ENCODE measurements at regions not wholly inside any gene's neighbourhood (a gene's known extent, or its start where the extent isn't known, plus 50 kb on each side); places are given as distances from the start of the nearest gene placed in this dataset.

GRCh38 chr2:41294331-41294730, 753.5 kb upstream of the PKDCC start:
- DNase-seq: no peak
- Mint-ChIP-seq H3K4me1 (ENCODE audit: low read depth) (no peaks in the 10 kb centered on the region), H3K9me3 (peaks cover 18% of the 10 kb centered on the region), H3K4me3 (no peak overlapping the region), H3K36me3 (ENCODE audit: low read depth) (no peaks in the 10 kb centered on the region), H3K27ac (no peak overlapping the region), H3K27me3 (ENCODE audit: insufficient read depth) (peaks cover 2% of the 10 kb centered on the region; the same call in 1 of the 2 replicates)
- no peak for TF ChIP-seq CTCF (IDR thresholded peaks at IDR 0.05)

- H3K4me3 Mint-ChIP-seq: no peak overlapping the region
- no peak for DNase-seq
- peaks cover 9% of the 10 kb centered on the region for H3K9me3 Mint-ChIP-seq
- no peak overlapping the region for H3K27ac Mint-ChIP-seq
- H3K36me3 Mint-ChIP-seq (ENCODE audit: low read depth): no peaks in the 10 kb centered on the region
- H3K27me3 Mint-ChIP-seq (ENCODE audit: insufficient read depth): no peaks in the 10 kb centered on the region
- TF ChIP-seq CTCF (IDR thresholded peaks at IDR 0.05): no peak
- no peaks in the 10 kb centered on the region for H3K4me1 Mint-ChIP-seq (ENCODE audit: low read depth)
Measured at GRCh38 chr2:41313082-41313481, 734.7 kb upstream of the PKDCC start.

- H3K36me3 Mint-ChIP-seq (ENCODE audit: low read depth): no peaks in the 10 kb centered on the region
- H3K4me1 Mint-ChIP-seq (ENCODE audit: low read depth): no peaks in the 10 kb centered on the region
- TF ChIP-seq CTCF (IDR thresholded peaks at IDR 0.05): no peak
- peaks cover 9% of the 10 kb centered on the region for H3K9me3 Mint-ChIP-seq
- no peak for DNase-seq
- no peak overlapping the region for H3K4me3 Mint-ChIP-seq
- H3K27ac Mint-ChIP-seq: no peak overlapping the region
- no peaks in the 10 kb centered on the region for H3K27me3 Mint-ChIP-seq (ENCODE audit: insufficient read depth)
Measured at GRCh38 chr2:41314511-41315070, 733.2 kb upstream of the PKDCC start.

GRCh38 chr2:41319437-41319836, 728.4 kb upstream of the PKDCC start:
- H3K9me3 Mint-ChIP-seq: peaks cover 14% of the 10 kb centered on the region; the same call in 1 of the 2 replicates
- no peak for DNase-seq
- no peak overlapping the region for H3K27ac Mint-ChIP-seq
- no peaks in the 10 kb centered on the region for H3K27me3 Mint-ChIP-seq (ENCODE audit: insufficient read depth)
- H3K4me3 Mint-ChIP-seq: no peak overlapping the region
- no peak for TF ChIP-seq CTCF (IDR thresholded peaks at IDR 0.05)
- H3K4me1 Mint-ChIP-seq (ENCODE audit: low read depth): no peaks in the 10 kb centered on the region
- H3K36me3 Mint-ChIP-seq (ENCODE audit: low read depth): no peaks in the 10 kb centered on the region

- Mint-ChIP-seq H3K9me3 (peaks cover 14% of the 10 kb centered on the region; the same call in 1 of the 2 replicates), H3K27ac (no peak overlapping the region; the same call in 1 of the 2 replicates), H3K4me1 (ENCODE audit: low read depth) (no peaks in the 10 kb centered on the region), H3K36me3 (ENCODE audit: low read depth) (no peaks in the 10 kb centered on the region), H3K4me3 (no peak overlapping the region), H3K27me3 (ENCODE audit: insufficient read depth) (no peaks in the 10 kb centered on the region)
- no peak for TF ChIP-seq CTCF (IDR thresholded peaks at IDR 0.05)
- no peak for DNase-seq
Measured at GRCh38 chr2:41320491-41320890, 727.3 kb upstream of the PKDCC start.

- H3K27me3 Mint-ChIP-seq (ENCODE audit: insufficient read depth): no peaks in the 10 kb centered on the region
Measured at GRCh38 chr2:41321351-41321750, 726.5 kb upstream of the PKDCC start.

More at GRCh38 chr2:41321351-41321750, 726.5 kb upstream of the PKDCC start:
- peaks cover 13% of the 10 kb centered on the region; the same call in 1 of the 2 replicates for H3K9me3 Mint-ChIP-seq
- no peaks in the 10 kb centered on the region for H3K36me3 Mint-ChIP-seq (ENCODE audit: low read depth)
- H3K4me3 Mint-ChIP-seq: no peak overlapping the region
- no peak for DNase-seq
- TF ChIP-seq CTCF (IDR thresholded peaks at IDR 0.05): no peak
- no peak overlapping the region for H3K27ac Mint-ChIP-seq
- H3K4me1 Mint-ChIP-seq (ENCODE audit: low read depth): no peaks in the 10 kb centered on the region

Data from HFFc6 (cell line).